WTC11 (cell line): ENCODE measurements at regions not wholly inside any gene's neighbourhood (a gene's known extent, or its start where the extent isn't known, plus 50 kb on each side); places are given as distances from the start of the nearest gene placed in this dataset.

ENCODE experiments used
- ATAC-seq: fragments of 200-7000 bp; cut with Tn5 transposase; 2 replicates; pipeline ENCODE4 v1.10.0; 2021; ENCODE audit warnings: mild to moderate bottlenecking, moderate library complexity
- CTCF ChIA-PET: fragments of 300-600 bp; sonication (Branson Sonifier 250); formaldehyde crosslinking; loops from one replicate; lab custom pipeline; 2021; ENCODE audit warnings: antibody characterized with exemption; lab: Charles Lee
- POLR2A ChIA-PET: fragments of 350-600 bp; sonication (Branson Sonifier 250); formaldehyde crosslinking; loops from one replicate; lab custom pipeline; 2021; ENCODE audit warnings: antibody characterized with exemption; lab: Charles Lee
- DNase-seq: peaks from one replicate; pipeline ENCODE4 v3.0.0; 2021; ENCODE audit warnings: low spot score
- H3K27ac Mint-ChIP-seq: 2 replicates; pipeline ENCODE4 v1.8.0; 2021; ENCODE audit warnings: mixed read lengths
- H3K27me3 Mint-ChIP-seq: 2 replicates; pipeline ENCODE4 v1.8.0; 2021; ENCODE audit warnings: low read depth, mild to moderate bottlenecking, moderate library complexity, mixed read lengths
- H3K36me3 Mint-ChIP-seq: 2 replicates; pipeline ENCODE4 v1.8.0; 2021; ENCODE audit warnings: mixed read lengths
- H3K4me1 Mint-ChIP-seq: 2 replicates; pipeline ENCODE4 v1.8.0; 2022; ENCODE audit warnings: mixed read lengths
- H3K4me3 Mint-ChIP-seq: 2 replicates; pipeline ENCODE4 v1.8.0; 2021; ENCODE audit warnings: mild to moderate bottlenecking, moderate library complexity, mixed read lengths
- H3K9me3 Mint-ChIP-seq: 2 replicates; pipeline ENCODE4 v1.8.0; 2021; ENCODE audit warnings: mixed read lengths
- AR ChIP-seq: fragments of 250-450 bp; sonication (Bioruptor Pico); IDR thresholded peaks from 2 replicates; pipeline ENCODE4 v1.9.0; 2021; ENCODE audit warnings: mild to moderate bottlenecking
- CDX4 ChIP-seq: fragments of 250-450 bp; sonication (Bioruptor Pico); IDR thresholded peaks from 2 replicates; pipeline ENCODE4 v1.9.0; 2021; ENCODE audit warnings: moderate library complexity, mild to moderate bottlenecking, inconsistent platforms, borderline replicate concordance
- CREM ChIP-seq: sonication (generic); formaldehyde crosslinking; IDR thresholded peaks from 2 replicates; pipeline ENCODE4 v1.8.1; 2022; ENCODE audit warnings: mild to moderate bottlenecking, missing genetic modification reagents, moderate library complexity
- E2F5 ChIP-seq: sonication (generic); formaldehyde crosslinking; IDR thresholded peaks from 2 replicates; pipeline ENCODE4 v1.8.1; 2022; ENCODE audit warnings: mild to moderate bottlenecking, moderate library complexity, missing genetic modification reagents
- ERG ChIP-seq: fragments of 250-450 bp; sonication (Bioruptor Pico); IDR thresholded peaks from 2 replicates; pipeline ENCODE4 v1.8.0; 2021; ENCODE audit warnings: mild to moderate bottlenecking
- FOXK1 ChIP-seq: sonication (generic); formaldehyde crosslinking; IDR thresholded peaks from 2 replicates; pipeline ENCODE4 v1.8.0; 2022; ENCODE audit warnings: mild to moderate bottlenecking, moderate library complexity, missing genetic modification reagents
- GRHL2 ChIP-seq: fragments of 250-450 bp; sonication (Bioruptor Pico); IDR thresholded peaks from 2 replicates; pipeline ENCODE4 v1.8.0; 2022; ENCODE audit warnings: mild to moderate bottlenecking, moderate library complexity; ENCODE audit not compliant: insufficient replicate concordance, severe bottlenecking
- KAT7 ChIP-seq: sonication (generic); formaldehyde crosslinking; IDR thresholded peaks from 2 replicates; pipeline ENCODE4 v1.8.1; 2023; ENCODE audit warnings: missing genetic modification reagents, mild to moderate bottlenecking, borderline replicate concordance
- MXD4 ChIP-seq: fragments of 250-450 bp; sonication (Bioruptor Pico); IDR thresholded peaks from 2 replicates; pipeline ENCODE4 v1.8.0; 2021; ENCODE audit warnings: mild to moderate bottlenecking, moderate library complexity, borderline replicate concordance
- NFE2L1 ChIP-seq: sonication (generic); formaldehyde crosslinking; IDR thresholded peaks from 2 replicates; pipeline ENCODE4 v1.8.1; 2023; ENCODE audit warnings: missing genetic modification reagents
- NR1H2 ChIP-seq: sonication (generic); formaldehyde crosslinking; IDR thresholded peaks from 2 replicates; pipeline ENCODE4 v1.9.0; 2021; ENCODE audit warnings: mild to moderate bottlenecking, moderate library complexity, missing genetic modification reagents
- OVOL2 ChIP-seq: fragments of 250-450 bp; sonication (Bioruptor Pico); IDR thresholded peaks from 2 replicates; pipeline ENCODE4 v1.9.0; 2021; ENCODE audit warnings: mild to moderate bottlenecking, borderline replicate concordance
- PRRX2 ChIP-seq: fragments of 250-450 bp; sonication (Bioruptor Pico); IDR thresholded peaks from 2 replicates; pipeline ENCODE4 v1.8.0; 2021; ENCODE audit warnings: mild to moderate bottlenecking
- RELA ChIP-seq: sonication (generic); formaldehyde crosslinking; IDR thresholded peaks from 2 replicates; pipeline ENCODE4 v1.8.1; 2022; ENCODE audit warnings: missing genetic modification reagents, mild to moderate bottlenecking, borderline replicate concordance
- SMAD4 ChIP-seq: sonication (generic); formaldehyde crosslinking; IDR thresholded peaks from 2 replicates; pipeline ENCODE4 v1.8.0; 2022; ENCODE audit warnings: mild to moderate bottlenecking, missing genetic modification reagents
- SP1 ChIP-seq: sonication (generic); formaldehyde crosslinking; conservative IDR thresholded peaks from 2 replicates; pipeline ENCODE4 v1.8.1; 2022; ENCODE audit warnings: missing genetic modification reagents
- STAT6 ChIP-seq: sonication (generic); formaldehyde crosslinking; conservative IDR thresholded peaks from 2 replicates; pipeline ENCODE4 v1.8.1; 2023; ENCODE audit warnings: mild to moderate bottlenecking, low read depth, missing genetic modification reagents, moderate library complexity
- TEAD4 ChIP-seq: sonication (generic); formaldehyde crosslinking; IDR thresholded peaks from 2 replicates; pipeline ENCODE4 v1.8.0; 2022; ENCODE audit warnings: mild to moderate bottlenecking, missing genetic modification reagents
- ZBTB43 ChIP-seq: sonication (generic); formaldehyde crosslinking; IDR thresholded peaks from 2 replicates; pipeline ENCODE4 v1.8.1; 2023; ENCODE audit warnings: mild to moderate bottlenecking, missing genetic modification reagents
- ZNF219 ChIP-seq: sonication (generic); formaldehyde crosslinking; IDR thresholded peaks from 2 replicates; pipeline ENCODE4 v1.8.0; 2023; ENCODE audit warnings: missing genetic modification reagents, mild to moderate bottlenecking, borderline replicate concordance
- ZNF232 ChIP-seq: sonication (generic); formaldehyde crosslinking; IDR thresholded peaks from 2 replicates; pipeline ENCODE4 v1.8.0; 2022; ENCODE audit warnings: mild to moderate bottlenecking, missing genetic modification reagents
- ZNF263 ChIP-seq: sonication (generic); formaldehyde crosslinking; IDR thresholded peaks from 2 replicates; pipeline ENCODE4 v1.8.1; 2022; ENCODE audit warnings: low read depth, mild to moderate bottlenecking, moderate library complexity, missing genetic modification reagents
- ZNF396 ChIP-seq: fragments of 250-450 bp; sonication (Bioruptor Pico); IDR thresholded peaks from 2 replicates; pipeline ENCODE4 v1.8.0; 2021; ENCODE audit warnings: mild to moderate bottlenecking, moderate library complexity, borderline replicate concordance
- ZNF423 ChIP-seq: fragments of 250-450 bp; sonication (Bioruptor Pico); IDR thresholded peaks from 2 replicates; pipeline ENCODE4 v2.1.2; 2022; ENCODE audit warnings: mild to moderate bottlenecking, moderate library complexity
- ZNF512 ChIP-seq: sonication (generic); formaldehyde crosslinking; IDR thresholded peaks from 2 replicates; pipeline ENCODE4 v1.8.1; 2022; ENCODE audit warnings: missing genetic modification reagents, borderline replicate concordance

GRCh38 chr2:62567669-62568068, 61.7 kb upstream of the TMEM17 start:
- no peaks in the 10 kb centered on the region for H3K36me3 Mint-ChIP-seq
- POLR2A ChIA-PET = no interaction called here
- DNase-seq (no peak), ATAC-seq (no peak)
- no peak overlapping the region for H3K27ac Mint-ChIP-seq
- TF ChIP-seq GRHL2 (CRISPR knock-in tag) (no peak), PRRX2 (CRISPR knock-in tag) (no peak), MXD4 (CRISPR knock-in tag) (no peak), RELA (no peak), TEAD4 (no peak), ZBTB43 (no peak), E2F5 (no peak), KAT7 (CRISPR knock-in tag) (no peak), AR (no peak), SMAD4 (CRISPR knock-in tag) (no peak), ZNF396 (CRISPR knock-in tag) (no peak), ZNF423 (CRISPR knock-in tag) (no peak), STAT6 (CRISPR knock-in tag) (no peak), ZNF263 (CRISPR knock-in tag) (no peak), NR1H2 (CRISPR knock-in tag) (no peak), OVOL2 (CRISPR knock-in tag) (no peak)
- H3K4me3 Mint-ChIP-seq = no peak overlapping the region
- H3K27me3 Mint-ChIP-seq = peaks cover 24% of the 10 kb centered on the region
- H3K9me3 Mint-ChIP-seq = no peaks in the 10 kb centered on the region
- H3K4me1 Mint-ChIP-seq = peaks cover 20% of the 10 kb centered on the region
- CTCF ChIA-PET = interaction anchor here (0.7 kb wide), 1 partner anchor 8 kb away, joined by 3 read pairs; no protein-coding TSS in a partner anchor

GRCh38 chr2:62566847-62567246, 60.9 kb upstream of the TMEM17 start:
- TF ChIP-seq NFE2L1 (CRISPR knock-in tag) (no peak), ERG (CRISPR knock-in tag) (no peak), CDX4 (CRISPR knock-in tag) (no peak), FOXK1 (CRISPR knock-in tag) (no peak), ZNF512 (CRISPR knock-in tag) (no peak), SP1 (no peak), ZNF219 (no peak), CREM (CRISPR knock-in tag) (no peak), ZNF232 (CRISPR knock-in tag) (no peak)
- H3K36me3 Mint-ChIP-seq = no peaks in the 10 kb centered on the region
- H3K27ac Mint-ChIP-seq = no peak overlapping the region
- CTCF ChIA-PET = interaction anchor here (0.7 kb wide), 1 partner anchor 9 kb away, joined by 3 read pairs; no protein-coding TSS in a partner anchor
- no peak overlapping the region for H3K4me3 Mint-ChIP-seq
- POLR2A ChIA-PET = no interaction called here
- H3K9me3 Mint-ChIP-seq = no peaks in the 10 kb centered on the region
- peaks cover 16% of the 10 kb centered on the region for H3K27me3 Mint-ChIP-seq
- ATAC-seq = no peak
- peaks cover 20% of the 10 kb centered on the region for H3K4me1 Mint-ChIP-seq
- DNase-seq = no peak
